Endothelial cell of umbilical vein (primary cell): ENCODE measurements at regions not wholly inside any gene's neighbourhood (a gene's known extent, or its start where the extent isn't known, plus 50 kb on each side); places are given as distances from the start of the nearest gene placed in this dataset.

Experiments
- BruUV-seq: library from RNA; stranded (reverse); fragments of 400-500 nt; replicated peaks from 2 replicates; lab custom pipeline; 2021; lab: Mats Ljungman, UMichigan
- CTCF ChIA-PET: fragments of 300-600, 350-600 bp; sonication (Branson Sonifier 250); formaldehyde crosslinking; loops from one replicate; lab custom pipeline; 2021; ENCODE audit warnings: antibody characterized with exemption, inconsistent platforms; lab: Charles Lee
- POLR2A ChIA-PET: fragments of 300-600, 350-600 bp; sonication (Branson Sonifier 250); formaldehyde crosslinking; loops from one replicate; lab custom pipeline; 2021; ENCODE audit warnings: antibody characterized with exemption, inconsistent platforms; lab: Charles Lee
- DNase-seq: peaks from one replicate; pipeline ENCODE4 v3.0.0-alpha.2; 2011; ENCODE audit warnings: low read depth, low spot score
- FAIRE-seq: peaks from 2 replicates; lab custom pipeline; 2011; peaks lifted over from hg19 to GRCh38; lab: Jason Lieb, UNC
- H2AFZ ChIP-seq: 2 replicates; pipeline ENCODE4 v1.6.0; 2012; ENCODE audit warnings: low read depth, low read length, control low read depth, inconsistent platforms
- H3K27ac ChIP-seq: 2 replicates; pipeline ENCODE4 v1.5.1; 2011; ENCODE audit warnings: low read depth, mild to moderate bottlenecking, control low read depth, low read length, moderate library complexity; ENCODE audit not compliant: insufficient read depth
- H3K27me3 ChIP-seq, 2 experiments: 2 replicates each; pipeline versions ENCODE4 v1.6.0 to v1.6.1; 2011; ENCODE audit warnings: low read length in 2 of 2, mixed read lengths in 1 of 2; ENCODE audit not compliant: control insufficient read depth in 2 of 2, insufficient read depth in 2 of 2
- H3K36me3 ChIP-seq, 2 experiments: 2 replicates in 1 of 2; 3 replicates in 1 of 2; pipeline ENCODE4 v1.5.1; 2011; ENCODE audit warnings: low read length in 2 of 2, mild to moderate bottlenecking in 1 of 2, moderate library complexity in 1 of 2; ENCODE audit not compliant: control insufficient read depth in 2 of 2, insufficient read depth in 2 of 2; ENCODE audit errors: extremely low read depth in 1 of 2
- H3K4me1 ChIP-seq: 3 replicates; pipeline ENCODE4 v1.5.1; 2011; ENCODE audit warnings: mild to moderate bottlenecking, low read length; ENCODE audit not compliant: control insufficient read depth, insufficient read depth; ENCODE audit errors: extremely low read depth
- H3K4me2 ChIP-seq: 2 replicates; pipeline ENCODE4 v1.6.1; 2011; ENCODE audit warnings: low read length, control low read depth, mixed read lengths; ENCODE audit not compliant: insufficient read depth
- H3K4me3 ChIP-seq, 3 experiments: fragments of 200-600 bp in 1 of 3; sonication (generic), shearing (Covaris generic) in 1 of 3; replicated peaks in 1 of 3; 2 replicates each; pipeline ENCODE4 v1.5.1; 2011 to 2016; ENCODE audit warnings: control low read depth in 3 of 3, low read length in 3 of 3, mild to moderate bottlenecking in 2 of 3, inconsistent platforms in 1 of 3, low read depth in 1 of 3, moderate library complexity in 1 of 3; ENCODE audit not compliant: insufficient read depth in 1 of 3
- H3K79me2 ChIP-seq: 2 replicates; pipeline ENCODE4 v1.6.0; 2012; ENCODE audit warnings: low read length, inconsistent platforms; ENCODE audit not compliant: control insufficient read depth, insufficient read depth
- H3K9ac ChIP-seq: replicated peaks from 2 replicates; pipeline ENCODE3; 2011; ENCODE audit warnings: low read length, control low read depth; ENCODE audit not compliant: insufficient read depth; ENCODE audit errors: extremely low read depth
- H3K9me1 ChIP-seq: replicated peaks from 3 replicates; pipeline ENCODE4 v1.6.0; 2011; ENCODE audit warnings: mild to moderate bottlenecking, low read length; ENCODE audit not compliant: control insufficient read depth, insufficient read depth; ENCODE audit errors: extremely low read depth
- H3K9me3 ChIP-seq: replicated peaks from 2 replicates; pipeline ENCODE4 v1.5.1; 2012; ENCODE audit warnings: low read length, inconsistent platforms; ENCODE audit not compliant: control insufficient read depth, insufficient read depth
- H4K20me1 ChIP-seq: replicated peaks from 2 replicates; pipeline ENCODE3; 2011; ENCODE audit warnings: mild to moderate bottlenecking, low read length; ENCODE audit not compliant: control insufficient read depth, insufficient read depth; ENCODE audit errors: extremely low read depth
- CTCF ChIP-seq, 2 donors: IDR thresholded peaks; 1 replicate in 1 of 2; 2 replicates in 1 of 2; pipeline ENCODE4 v1.5.1; 2011; ENCODE audit warnings: low read length in 2 of 2, mild to moderate bottlenecking in 2 of 2, moderate library complexity in 2 of 2, control low read depth in 1 of 2, inconsistent platforms in 1 of 2, low read depth in 1 of 2; ENCODE audit not compliant: insufficient read depth in 1 of 2; ENCODE audit errors: extremely low read depth in 1 of 2
- EZH2 ChIP-seq: IDR thresholded peaks from 2 replicates; pipeline ENCODE4 v1.6.1; 2012; ENCODE audit warnings: borderline replicate concordance, low read depth, mild to moderate bottlenecking, moderate library complexity, low read length, inconsistent platforms; ENCODE audit not compliant: severe bottlenecking
- FOS ChIP-seq: IDR thresholded peaks from 2 replicates; pipeline ENCODE4 v1.6.1; 2011; ENCODE audit warnings: mild to moderate bottlenecking, low read length, moderate library complexity, borderline replicate concordance; ENCODE audit not compliant: insufficient read depth
- GATA2 ChIP-seq: IDR thresholded peaks from 2 replicates; pipeline ENCODE4 v1.7.0; 2011; ENCODE audit warnings: low read depth, mild to moderate bottlenecking, moderate library complexity, mixed read lengths, low read length; ENCODE audit not compliant: insufficient read length, insufficient read depth
- JUN ChIP-seq: IDR thresholded peaks from 2 replicates; pipeline ENCODE4 v1.6.1; 2011; ENCODE audit warnings: borderline replicate concordance, low read depth; ENCODE audit not compliant: insufficient read length, insufficient read depth
- MAX ChIP-seq: IDR thresholded peaks from 2 replicates; pipeline ENCODE4 v1.6.1; 2011; ENCODE audit not compliant: insufficient read depth, insufficient read length
- MYC ChIP-seq: IDR thresholded peaks from one replicate; pipeline ENCODE4 v1.6.1; 2011; ENCODE audit warnings: mild to moderate bottlenecking, low read depth, low read length
- POLR2A ChIP-seq: IDR thresholded peaks from 2 replicates; pipeline ENCODE4 v1.6.1; 2012; ENCODE audit warnings: low read depth, mild to moderate bottlenecking, control low read depth, low read length
- POLR2AphosphoS5 ChIP-seq: IDR thresholded peaks from 2 replicates; pipeline ENCODE4 v1.6.1; 2012; ENCODE audit warnings: low read depth, mild to moderate bottlenecking, control low read depth, low read length, moderate library complexity; ENCODE audit not compliant: insufficient read depth
- dilution Hi-C: fragments of 300-500 bp; cut with MboI; formaldehyde crosslinking; loops from one replicate; pipeline ENCODE4 v1.15.0; 2019; ENCODE audit warnings: low sequenced_read_pairs; ENCODE audit not compliant: extremely low pct_ligation_motif_present
- intact Hi-C: fragments of 100-400 bp; cut with micrococcal nuclease; formaldehyde crosslinking; loops from one replicate; pipeline ENCODE4 v1.10.0; 2022

GRCh38 chr13:39133781-39134180 lies 95.5 kb downstream of the NHLRC3 start:
- FAIRE-seq (no peak), DNase-seq (no peak)
- Histone ChIP-seq H3K9ac (no peak overlapping the region), H3K4me1 (no peaks in the 10 kb centered on the region), H2AFZ (no peak overlapping the region), H4K20me1 (no peaks in the 10 kb centered on the region), H3K27ac (no peak overlapping the region), H3K4me2 (no peak overlapping the region), H3K9me3 (no peaks in the 10 kb centered on the region), H3K9me1 (no peaks in the 10 kb centered on the region), H3K27me3 (peaks cover 2 to 4% of the 10 kb centered on the region in 2 experiments), H3K4me3 (no peak overlapping the region), H3K36me3 (no peaks in the 10 kb centered on the region), H3K79me2 (no peaks in the 10 kb centered on the region)
- ChIA-PET CTCF (interaction anchor here (0.6 to 2.1 kb wide), 4 partner anchors 12 to 482 kb away, joined by 3 to 11 read pairs (median 8); no protein-coding TSS in a partner anchor), POLR2A (no interaction called here)
- no TSS peak for BruUV-seq
- intact Hi-C loops (no loop called here), dilution Hi-C loops (no loop called here)
- TF ChIP-seq POLR2AphosphoS5, result no peak

- POLR2A ChIA-PET, result no interaction called here
- Histone ChIP-seq H3K27me3 (peaks cover 2 to 4% of the 10 kb centered on the region in 2 experiments), H2AFZ (no peak overlapping the region), H3K27ac (no peak overlapping the region), H3K9me1 (no peaks in the 10 kb centered on the region), H3K4me3 (no peak overlapping the region), H3K4me2 (no peak overlapping the region), H3K9ac (no peak overlapping the region), H3K9me3 (no peaks in the 10 kb centered on the region), H3K79me2 (no peaks in the 10 kb centered on the region), H4K20me1 (no peaks in the 10 kb centered on the region), H3K4me1 (no peaks in the 10 kb centered on the region), H3K36me3 (no peaks in the 10 kb centered on the region)
- no peak for DNase-seq
- CTCF ChIA-PET, result no interaction called here
- BruUV-seq, result no TSS peak
- no peak for FAIRE-seq
- intact Hi-C loops, result no loop called here
- dilution Hi-C loops, result no loop called here
- TF ChIP-seq EZH2 (no peak), MAX (no peak), FOS (no peak), JUN (no peak), GATA2 (no peak), MYC (no peak), POLR2A (no peak), POLR2AphosphoS5 (no peak), CTCF (IDR thresholded peaks at IDR 0.05; ENCODE audit: extremely low read depth in 1 of 2, insufficient read depth in 1 of 2, low read depth in 1 of 2, low read length in 2 of 2) (no peak)
Measured at GRCh38 chr13:39134574-39134973, 96.3 kb downstream of the NHLRC3 start.
